H9 (cell line): ENCODE measurements at regions not wholly inside any gene's neighbourhood (a gene's known extent, or its start where the extent isn't known, plus 50 kb on each side); places are given as distances from the start of the nearest gene placed in this dataset.

Experiments
- DNase-seq: peaks from one replicate; pipeline ENCODE4 v3.0.0-alpha.2; 2017
- H2AFZ ChIP-seq: one replicate; pipeline ENCODE4 v1.6.1; 2013; ENCODE audit warnings: mild to moderate bottlenecking, low read length, control low read depth, moderate library complexity
- H2AK5ac ChIP-seq: 2 replicates; pipeline ENCODE4 v1.6.1; 2013; ENCODE audit warnings: low read length, control low read depth, mixed read lengths; ENCODE audit not compliant: insufficient read length
- H2BK120ac ChIP-seq: one replicate; pipeline ENCODE4 v1.6.1; 2013; ENCODE audit warnings: low read depth, mild to moderate bottlenecking, low read length, control low read depth, inconsistent platforms; ENCODE audit not compliant: poor library complexity, severe bottlenecking
- H2BK12ac ChIP-seq: 2 replicates; pipeline ENCODE4 v1.6.1; 2013; ENCODE audit warnings: low read length, control low read depth, mixed read lengths, low read depth; ENCODE audit not compliant: insufficient read length
- H2BK15ac ChIP-seq: 2 replicates; pipeline ENCODE4 v1.6.1; 2013; ENCODE audit warnings: low read depth, low read length, control low read depth
- H2BK20ac ChIP-seq: one replicate; pipeline ENCODE4 v1.6.1; 2013; ENCODE audit warnings: low read depth, mild to moderate bottlenecking, low read length, control low read depth, inconsistent platforms; ENCODE audit not compliant: poor library complexity, severe bottlenecking
- H2BK5ac ChIP-seq: 2 replicates; pipeline ENCODE4 v1.6.1; 2013; ENCODE audit warnings: low read length, control low read depth, mixed read lengths; ENCODE audit not compliant: insufficient read length
- H3K14ac ChIP-seq: 2 replicates; pipeline ENCODE4 v1.6.1; 2013; ENCODE audit warnings: low read length, control low read depth; ENCODE audit not compliant: insufficient read depth
- H3K18ac ChIP-seq: 2 replicates; pipeline ENCODE4 v1.6.1; 2013; ENCODE audit warnings: low read depth, mild to moderate bottlenecking, mixed read lengths, low read length, control low read depth; ENCODE audit not compliant: insufficient read length
- H3K23ac ChIP-seq: 2 replicates; pipeline ENCODE4 v1.6.1; 2013; ENCODE audit warnings: low read length, control low read depth, mixed read lengths, low read depth; ENCODE audit not compliant: insufficient read length
- H3K23me2 ChIP-seq: 2 replicates; pipeline ENCODE4 v1.6.1; 2013; ENCODE audit warnings: low read depth, mild to moderate bottlenecking, mixed read lengths, low read length, control low read depth; ENCODE audit not compliant: insufficient read length, poor library complexity, severe bottlenecking
- H3K27ac ChIP-seq: 2 replicates; pipeline ENCODE4 v1.5.1; 2013; ENCODE audit warnings: low read length, control low read depth, mixed read lengths, low read depth; ENCODE audit not compliant: insufficient read length
- H3K27me3 ChIP-seq: 2 replicates; pipeline ENCODE4 v1.6.1; 2013; ENCODE audit warnings: low read length, control low read depth, inconsistent platforms; ENCODE audit not compliant: insufficient read depth
- H3K4ac ChIP-seq: 2 replicates; pipeline ENCODE4 v1.6.1; 2013; ENCODE audit warnings: low read depth, mild to moderate bottlenecking, control low read depth, inconsistent platforms, low read length, moderate library complexity
- H3K4me1 ChIP-seq: 2 replicates; pipeline ENCODE4 v1.6.1; 2013; ENCODE audit warnings: low read length, control low read depth, inconsistent platforms; ENCODE audit not compliant: insufficient read depth
- H3K4me2 ChIP-seq: 2 replicates; pipeline ENCODE4 v1.6.1; 2013; ENCODE audit warnings: low read length, control low read depth, mixed read lengths; ENCODE audit not compliant: insufficient read length, insufficient read depth
- H3K56ac ChIP-seq: 2 replicates; pipeline ENCODE4 v1.6.1; 2013; ENCODE audit warnings: low read depth, mild to moderate bottlenecking, mixed read lengths, low read length, control low read depth; ENCODE audit not compliant: insufficient read length
- H3K79me1 ChIP-seq: 2 replicates; pipeline ENCODE4 v1.6.1; 2013; ENCODE audit warnings: low read depth, mild to moderate bottlenecking, moderate library complexity, low read length, control low read depth, inconsistent platforms; ENCODE audit not compliant: insufficient read depth, poor library complexity, severe bottlenecking
- H3K79me2 ChIP-seq: 2 replicates; pipeline ENCODE4 v1.6.1; 2013; ENCODE audit warnings: low read length, control low read depth, inconsistent platforms; ENCODE audit not compliant: insufficient read depth
- H3K9ac ChIP-seq: 2 replicates; pipeline ENCODE4 v1.6.1; 2013; ENCODE audit warnings: low read length, control low read depth, mixed read lengths; ENCODE audit not compliant: insufficient read length; ENCODE audit errors: extremely low read depth
- H3K9me3 ChIP-seq: one replicate; pipeline ENCODE4 v1.6.1; 2013; ENCODE audit warnings: low read depth, low read length, inconsistent platforms; ENCODE audit not compliant: control insufficient read depth
- H3T11ph ChIP-seq: one replicate; pipeline ENCODE4 v1.6.1; 2013; ENCODE audit warnings: mild to moderate bottlenecking, low read length, control low read depth, inconsistent platforms
- H4K20me1 ChIP-seq: one replicate; pipeline ENCODE4 v1.6.1; 2013; ENCODE audit not compliant: control insufficient read depth, insufficient read length, insufficient read depth
- H4K5ac ChIP-seq: 2 replicates; pipeline ENCODE4 v1.6.1; 2013; ENCODE audit warnings: low read depth, mild to moderate bottlenecking, mixed read lengths, low read length, control low read depth; ENCODE audit not compliant: insufficient read length
- H4K8ac ChIP-seq: replicated peaks from 2 replicates; pipeline ENCODE4 v1.6.1; 2013; ENCODE audit warnings: low read length, control low read depth, mixed read lengths, low read depth; ENCODE audit not compliant: insufficient read length
- H4K91ac ChIP-seq: 2 replicates; pipeline ENCODE4 v1.6.1; 2013; ENCODE audit warnings: low read depth, mild to moderate bottlenecking, moderate library complexity, mixed read lengths, low read length, control low read depth; ENCODE audit not compliant: insufficient read length
- H3K27ac Mint-ChIP-seq, 3 experiments: 2 replicates in 2 of 3; 3 replicates in 1 of 3; pipeline ENCODE4 v1.8.0; 2020 to 2021; ENCODE audit warnings: mixed read lengths in 3 of 3, mild to moderate bottlenecking in 1 of 3, moderate library complexity in 1 of 3
- H3K27me3 Mint-ChIP-seq: 2 replicates; pipeline ENCODE4 v1.8.0; 2021; ENCODE audit warnings: low read depth, mild to moderate bottlenecking, moderate library complexity, mixed read lengths
- H3K36me3 Mint-ChIP-seq, 3 experiments: 2 replicates in 2 of 3; 3 replicates in 1 of 3; pipeline ENCODE4 v1.8.0; 2020 to 2021; ENCODE audit warnings: low read depth in 3 of 3, mixed read lengths in 3 of 3; ENCODE audit not compliant: insufficient read depth in 1 of 3
- H3K4me1 Mint-ChIP-seq, 2 experiments: 2 replicates each; pipeline ENCODE4 v1.8.0; 2020; ENCODE audit warnings: mixed read lengths in 2 of 2
- H3K4me3 Mint-ChIP-seq, 2 experiments: 2 replicates in 1 of 2; 3 replicates in 1 of 2; pipeline ENCODE4 v1.8.0; 2020 to 2021; ENCODE audit warnings: mild to moderate bottlenecking in 2 of 2, mixed read lengths in 2 of 2, moderate library complexity in 1 of 2
- H3K9me3 Mint-ChIP-seq, 2 experiments: 2 replicates in 1 of 2; 3 replicates in 1 of 2; pipeline ENCODE4 v1.8.0; 2020; ENCODE audit warnings: mild to moderate bottlenecking in 2 of 2, mixed read lengths in 2 of 2, moderate library complexity in 1 of 2
- CTCF ChIP-seq: fragments of 200-600 bp; sonication (generic); conservative IDR thresholded peaks from 3 replicates; pipeline ENCODE4 v1.8.0; 2021; ENCODE audit warnings: antibody characterized with exemption, mild to moderate bottlenecking
- WGBS: extraction: QIAGEN DNeasy Blood & Tissue Kit; methylation state at CpG from one replicate; pipeline ENCODE4 v1.1.7; 2013; ENCODE audit warnings: missing lambda C conversion rate, low lambda C conversion rate, mixed read lengths; ENCODE audit not compliant: insufficient read length; ENCODE audit errors: extremely low coverage; 5-methylcytosine and 5-hydroxymethylcytosine counted together

- H3K79me2 ChIP-seq, result no peaks in the 10 kb centered on the region
- Mint-ChIP-seq H3K27me3 (no peaks in the 10 kb centered on the region), H3K9me3 (no peaks in the 10 kb centered on the region), H3K4me1 (no peaks in the 10 kb centered on the region), H3K27ac (no peak overlapping the region), H3K4me3 (no peak overlapping the region), H3K36me3 (no peaks in the 10 kb centered on the region)
- H4K20me1 ChIP-seq, result no peaks in the 10 kb centered on the region
- H2BK120ac ChIP-seq, result no peak overlapping the region
- H4K5ac ChIP-seq, result no peak overlapping the region
- no peak overlapping the region for H3K4me2 ChIP-seq
- H2BK12ac ChIP-seq, result no peak overlapping the region
- no peak overlapping the region for H2BK15ac ChIP-seq
- H3K79me1 ChIP-seq, result no peaks in the 10 kb centered on the region
- H3K23me2 ChIP-seq, result no peaks in the 10 kb centered on the region
- H4K91ac ChIP-seq, result no peak overlapping the region
- no peak overlapping the region for H2BK5ac ChIP-seq
- H3K56ac ChIP-seq, result no peak overlapping the region
- no peak for TF ChIP-seq CTCF
- H2AK5ac ChIP-seq, result no peak overlapping the region
- H4K8ac ChIP-seq, result no peak overlapping the region
- H3K9ac ChIP-seq, result no peak overlapping the region
- H2AFZ ChIP-seq, result no peak overlapping the region
- no CpG with 5 or more reads among the region's 3 CpGs for WGBS
- H3K14ac ChIP-seq, result no peak overlapping the region
- no peaks in the 10 kb centered on the region for H3K4me1 ChIP-seq
- DNase-seq, result no peak
- H3T11ph ChIP-seq, result no peak overlapping the region
- no peaks in the 10 kb centered on the region for H3K27me3 ChIP-seq
- no peak overlapping the region for H2BK20ac ChIP-seq
- H3K18ac ChIP-seq, result no peak overlapping the region
- no peak overlapping the region for H3K23ac ChIP-seq
- no peak overlapping the region for H3K4ac ChIP-seq
- no peaks in the 10 kb centered on the region for H3K9me3 ChIP-seq
- H3K27ac ChIP-seq, result no peak overlapping the region
Observed at GRCh38 chr2:34037157-34037556, 438.1 kb upstream of the FAM98A start.
